Loucy (cell line): ENCODE measurements at regions not wholly inside any gene's neighbourhood (a gene's known extent, or its start where the extent isn't known, plus 50 kb on each side); places are given as distances from the start of the nearest gene placed in this dataset.

Experiments
- CTCF ChIP-seq: fragments of 200-600 bp; sonication (generic); conservative IDR thresholded peaks from 2 replicates; pipeline ENCODE4 v1.5.1; 2014; ENCODE audit warnings: mild to moderate bottlenecking, antibody characterized with exemption, low read length
- EZH2phosphoT487 ChIP-seq: fragments of 200-600 bp; IDR thresholded peaks from 2 replicates; pipeline ENCODE4 v1.6.1; 2018; ENCODE audit warnings: antibody characterized with exemption, mild to moderate bottlenecking, moderate library complexity, borderline replicate concordance

DNA sequence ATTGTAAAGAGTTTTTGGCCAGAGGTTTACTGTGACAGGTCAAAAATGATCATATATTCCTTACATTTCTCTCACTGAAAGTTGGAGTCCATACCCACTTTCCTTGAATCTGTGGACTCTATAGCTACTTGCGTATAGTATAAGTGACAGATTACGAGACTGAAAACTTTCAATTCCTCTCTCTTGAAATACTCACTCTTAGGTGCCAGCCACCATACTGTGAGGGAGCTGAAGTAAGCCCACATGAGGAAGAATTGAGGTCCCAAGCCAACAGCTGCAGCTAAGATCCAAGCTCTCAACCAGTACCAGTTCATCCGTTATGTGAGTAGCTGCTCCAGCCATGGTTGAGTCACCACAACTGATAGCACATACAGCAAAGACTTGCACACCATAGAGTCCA lies 128.1 kb upstream of the FAM174A start:
- TF ChIP-seq CTCF: no peak
- TF ChIP-seq EZH2phosphoT487: no peak
